SK-N-SH treated with all-trans-retinoic acid at 6 μM for 48 hours (cell line): ENCODE measurements at regions not wholly inside any gene's neighbourhood (a gene's known extent, or its start where the extent isn't known, plus 50 kb on each side); places are given as distances from the start of the nearest gene placed in this dataset.

Source experiments
- ATAC-seq: fragments of 200-7000 bp; cut with Tn5 transposase; 3 replicates; pipeline ENCODE4 v1.9.1; 2020; ENCODE audit warnings: mild to moderate bottlenecking, moderate library complexity
- ARNTL ChIP-seq: fragments of 450-650 bp; formaldehyde crosslinking; IDR thresholded peaks from 2 replicates; pipeline ENCODE4 v1.5.0; 2020; ENCODE audit warnings: low read depth, mild to moderate bottlenecking, moderate library complexity, borderline replicate concordance
- BACH2 ChIP-seq: fragments of 250-450 bp; sonication (Bioruptor Pico); IDR thresholded peaks from 2 replicates; pipeline ENCODE4 v1.9.0; 2021; ENCODE audit warnings: mild to moderate bottlenecking, borderline replicate concordance
- CSDC2 ChIP-seq: fragments of 250-450 bp; sonication (Bioruptor Pico); IDR thresholded peaks from 2 replicates; pipeline ENCODE4 v1.5.0; 2020; ENCODE audit warnings: mild to moderate bottlenecking, moderate library complexity
- ESRRG ChIP-seq: fragments of 250-450 bp; sonication (Bioruptor Pico); IDR thresholded peaks from 2 replicates; pipeline ENCODE4 v1.6.1; 2021; ENCODE audit warnings: mild to moderate bottlenecking
- OSR1 ChIP-seq: fragments of 250-450 bp; sonication (Bioruptor Pico); IDR thresholded peaks from 2 replicates; pipeline ENCODE4 v1.8.0; 2022; ENCODE audit warnings: moderate library complexity, mild to moderate bottlenecking, inconsistent platforms
- PPARA ChIP-seq: fragments of 250-450 bp; sonication (Bioruptor Pico); IDR thresholded peaks from 2 replicates; pipeline ENCODE4 v1.5.0; 2020; ENCODE audit warnings: mild to moderate bottlenecking, borderline replicate concordance
- RARB ChIP-seq: fragments of 250-450 bp; sonication (Bioruptor Pico); IDR thresholded peaks from 2 replicates; pipeline ENCODE4 v1.8.0; 2021; ENCODE audit warnings: mild to moderate bottlenecking, moderate library complexity
- SNAI2 ChIP-seq: fragments of 250-450 bp; sonication (Bioruptor Pico); IDR thresholded peaks from 2 replicates; pipeline ENCODE4 v1.5.0; 2020; ENCODE audit warnings: mild to moderate bottlenecking, moderate library complexity
- TCF4 ChIP-seq: fragments of 250-450 bp; sonication (Bioruptor Pico); IDR thresholded peaks from 2 replicates; pipeline ENCODE4 v1.8.0; 2021; ENCODE audit warnings: mild to moderate bottlenecking, moderate library complexity, borderline replicate concordance
- TOX ChIP-seq: fragments of 250-450 bp; sonication (Bioruptor Pico); IDR thresholded peaks from 2 replicates; pipeline ENCODE4 v1.8.0; 2021; ENCODE audit warnings: mild to moderate bottlenecking, moderate library complexity, borderline replicate concordance
- ZC3H10 ChIP-seq: fragments of 250-450 bp; sonication (Bioruptor Pico); IDR thresholded peaks from 2 replicates; pipeline ENCODE4 v1.5.1; 2021; ENCODE audit warnings: mild to moderate bottlenecking, moderate library complexity
- ZFP3 ChIP-seq: fragments of 250-450 bp; sonication (Bioruptor Pico); IDR thresholded peaks from 2 replicates; pipeline ENCODE4 v1.5.0; 2020; ENCODE audit warnings: mild to moderate bottlenecking, moderate library complexity
- ZFP30 ChIP-seq: fragments of 450-650 bp; formaldehyde crosslinking; IDR thresholded peaks from 2 replicates; pipeline ENCODE4 v1.5.0; 2022; ENCODE audit warnings: mild to moderate bottlenecking, moderate library complexity
- ZNF565 ChIP-seq: fragments of 450-650 bp; formaldehyde crosslinking; conservative IDR thresholded peaks from 2 replicates; pipeline ENCODE4 v1.5.0; 2020; ENCODE audit warnings: low read depth, mild to moderate bottlenecking, moderate library complexity
- ZNF8 ChIP-seq: fragments of 450-650 bp; formaldehyde crosslinking; IDR thresholded peaks from 2 replicates; pipeline ENCODE4 v1.5.0; 2020; ENCODE audit warnings: mild to moderate bottlenecking, moderate library complexity
- TF ChIP-seq, protein P1 (sequence below): fragments of 250-450 bp; sonication (Bioruptor Pico); IDR thresholded peaks from 2 replicates; pipeline ENCODE4 v1.5.1; 2020; ENCODE audit warnings: low read depth, mild to moderate bottlenecking, moderate library complexity
- TF ChIP-seq, protein P2 (sequence below): fragments of 250-450 bp; sonication (Bioruptor Pico); IDR thresholded peaks from 2 replicates; pipeline ENCODE4 v1.8.0; 2021; ENCODE audit warnings: low read depth, mild to moderate bottlenecking, moderate library complexity, borderline replicate concordance
- TF ChIP-seq, protein P3 (sequence below): fragments of 250-450 bp; sonication (Bioruptor Pico); IDR thresholded peaks from 2 replicates; pipeline ENCODE4 v1.8.0; 2020; ENCODE audit warnings: mild to moderate bottlenecking, moderate library complexity, borderline replicate concordance
- TF ChIP-seq, protein P4 (sequence below): fragments of 250-450 bp; sonication (Bioruptor Pico); IDR thresholded peaks from 2 replicates; pipeline ENCODE4 v1.5.0; 2020; ENCODE audit warnings: mild to moderate bottlenecking, moderate library complexity

DNA sequence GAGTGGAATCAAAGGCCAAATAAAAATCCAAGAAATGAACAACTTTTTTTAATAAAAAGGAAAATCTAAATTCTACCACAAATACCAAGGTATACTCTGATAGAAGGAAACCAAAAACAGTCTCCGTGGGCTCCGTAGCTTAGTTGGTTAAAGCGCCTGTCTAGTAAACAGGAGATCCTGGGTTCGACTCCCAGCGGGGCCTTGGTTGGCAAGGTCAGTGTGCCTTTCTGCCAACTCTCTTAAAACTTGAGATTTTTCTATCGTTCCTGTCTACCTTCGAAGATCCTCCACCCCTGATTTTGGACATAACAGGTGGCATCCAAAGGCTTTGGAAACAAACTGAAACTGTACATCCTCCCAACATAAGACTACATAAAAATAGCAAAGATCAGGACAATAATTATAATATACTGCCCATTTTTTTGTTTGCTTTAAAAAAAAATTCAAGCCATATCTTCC is 197.9 kb downstream of the TRIM27 start:
- ATAC-seq = no peak
- no peak for TF ChIP-seq CSDC2 (CRISPR knock-in tag)
- TF ChIP-seq, protein P1, sequence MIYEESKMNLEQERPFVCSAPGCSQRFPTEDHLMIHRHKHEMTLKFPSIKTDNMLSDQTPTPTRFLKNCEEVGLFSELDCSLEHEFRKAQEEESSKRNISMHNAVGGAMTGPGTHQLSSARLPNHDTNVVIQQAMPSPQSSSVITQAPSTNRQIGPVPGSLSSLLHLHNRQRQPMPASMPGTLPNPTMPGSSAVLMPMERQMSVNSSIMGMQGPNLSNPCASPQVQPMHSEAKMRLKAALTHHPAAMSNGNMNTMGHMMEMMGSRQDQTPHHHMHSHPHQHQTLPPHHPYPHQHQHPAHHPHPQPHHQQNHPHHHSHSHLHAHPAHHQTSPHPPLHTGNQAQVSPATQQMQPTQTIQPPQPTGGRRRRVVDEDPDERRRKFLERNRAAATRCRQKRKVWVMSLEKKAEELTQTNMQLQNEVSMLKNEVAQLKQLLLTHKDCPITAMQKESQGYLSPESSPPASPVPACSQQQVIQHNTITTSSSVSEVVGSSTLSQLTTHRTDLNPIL (CRISPR knock-in tag) = no peak
- TF ChIP-seq ARNTL (CRISPR knock-in tag) = no peak

DNA sequence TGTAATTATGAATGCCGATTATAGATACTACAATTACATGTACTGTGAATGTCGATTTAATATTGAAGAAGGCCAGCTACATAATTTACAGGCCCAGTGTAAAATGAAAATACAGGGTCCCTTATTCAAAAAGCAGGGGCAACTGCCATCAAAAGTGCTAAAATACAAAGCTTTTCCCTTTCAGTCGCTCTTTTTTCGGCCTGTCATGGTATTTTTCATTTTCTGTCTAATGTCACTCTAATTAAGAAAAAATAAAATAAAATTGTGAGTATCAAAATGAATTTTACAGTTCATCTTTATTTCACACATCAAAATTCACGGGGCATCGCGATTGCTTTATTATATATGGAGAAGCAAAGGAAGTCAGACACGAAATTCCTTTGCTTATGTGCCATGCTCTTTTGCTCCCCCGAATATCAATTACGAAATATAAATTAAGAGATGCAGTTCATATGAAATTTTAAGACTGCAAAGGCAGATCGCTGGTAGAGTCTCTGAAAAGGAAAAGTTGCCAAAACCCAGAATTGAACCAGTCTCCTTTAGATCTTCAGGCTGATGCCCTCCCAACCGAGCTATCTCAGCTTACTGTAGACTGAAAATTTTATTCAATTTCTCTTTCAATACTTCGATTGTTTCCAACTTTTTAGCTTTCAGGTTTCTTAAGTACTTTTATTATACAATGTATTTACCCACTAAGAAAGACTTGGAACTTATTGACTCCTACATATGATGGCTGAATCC is 197.0 kb downstream of the TRIM27 start:
- ATAC-seq = no peak
- TF ChIP-seq CSDC2 (CRISPR knock-in tag) = no peak

DNA sequence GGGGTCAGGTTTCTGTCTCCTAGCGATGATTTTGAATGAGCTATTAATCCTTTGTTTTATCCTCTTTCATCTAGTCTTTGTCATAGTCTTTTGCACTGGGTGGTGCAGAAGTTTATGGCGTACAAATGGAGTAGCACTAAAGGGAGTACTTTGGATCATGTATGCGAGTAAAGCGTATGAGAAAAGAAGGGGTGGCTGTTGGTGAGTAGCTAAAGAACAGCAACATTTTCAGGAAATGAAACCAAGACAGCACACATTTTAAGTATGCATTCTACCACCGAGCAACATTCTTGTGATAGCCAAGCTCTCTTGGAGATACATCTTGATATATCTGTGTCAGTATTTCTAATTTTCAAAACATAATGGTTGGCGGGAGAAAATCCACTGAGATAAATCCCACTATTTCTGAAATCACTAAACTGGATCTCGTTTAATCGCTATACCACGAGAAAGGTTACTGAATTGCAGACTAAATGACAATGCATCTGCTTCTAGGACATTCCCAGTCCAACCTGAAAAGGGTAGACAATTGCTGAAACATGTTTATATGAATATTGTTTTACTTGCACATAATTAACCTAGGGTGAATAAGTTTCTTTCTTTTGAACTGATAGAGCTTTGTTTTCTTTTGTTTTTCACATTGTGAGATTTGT is 196.1 kb downstream of the TRIM27 start:
- no peak for ATAC-seq
- no peak for TF ChIP-seq ZC3H10 (CRISPR knock-in tag)
- TF ChIP-seq, protein P2, sequence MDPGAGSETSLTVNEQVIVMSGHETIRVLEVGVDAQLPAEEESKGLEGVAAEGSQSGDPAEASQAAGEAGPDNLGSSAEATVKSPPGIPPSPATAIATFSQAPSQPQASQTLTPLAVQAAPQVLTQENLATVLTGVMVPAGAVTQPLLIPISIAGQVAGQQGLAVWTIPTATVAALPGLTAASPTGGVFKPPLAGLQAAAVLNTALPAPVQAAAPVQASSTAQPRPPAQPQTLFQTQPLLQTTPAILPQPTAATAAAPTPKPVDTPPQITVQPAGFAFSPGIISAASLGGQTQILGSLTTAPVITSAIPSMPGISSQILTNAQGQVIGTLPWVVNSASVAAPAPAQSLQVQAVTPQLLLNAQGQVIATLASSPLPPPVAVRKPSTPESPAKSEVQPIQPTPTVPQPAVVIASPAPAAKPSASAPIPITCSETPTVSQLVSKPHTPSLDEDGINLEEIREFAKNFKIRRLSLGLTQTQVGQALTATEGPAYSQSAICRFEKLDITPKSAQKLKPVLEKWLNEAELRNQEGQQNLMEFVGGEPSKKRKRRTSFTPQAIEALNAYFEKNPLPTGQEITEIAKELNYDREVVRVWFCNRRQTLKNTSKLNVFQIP = no peak
- no peak for TF ChIP-seq TOX
- TF ChIP-seq ESRRG (CRISPR knock-in tag) = no peak
- TF ChIP-seq, protein P3, sequence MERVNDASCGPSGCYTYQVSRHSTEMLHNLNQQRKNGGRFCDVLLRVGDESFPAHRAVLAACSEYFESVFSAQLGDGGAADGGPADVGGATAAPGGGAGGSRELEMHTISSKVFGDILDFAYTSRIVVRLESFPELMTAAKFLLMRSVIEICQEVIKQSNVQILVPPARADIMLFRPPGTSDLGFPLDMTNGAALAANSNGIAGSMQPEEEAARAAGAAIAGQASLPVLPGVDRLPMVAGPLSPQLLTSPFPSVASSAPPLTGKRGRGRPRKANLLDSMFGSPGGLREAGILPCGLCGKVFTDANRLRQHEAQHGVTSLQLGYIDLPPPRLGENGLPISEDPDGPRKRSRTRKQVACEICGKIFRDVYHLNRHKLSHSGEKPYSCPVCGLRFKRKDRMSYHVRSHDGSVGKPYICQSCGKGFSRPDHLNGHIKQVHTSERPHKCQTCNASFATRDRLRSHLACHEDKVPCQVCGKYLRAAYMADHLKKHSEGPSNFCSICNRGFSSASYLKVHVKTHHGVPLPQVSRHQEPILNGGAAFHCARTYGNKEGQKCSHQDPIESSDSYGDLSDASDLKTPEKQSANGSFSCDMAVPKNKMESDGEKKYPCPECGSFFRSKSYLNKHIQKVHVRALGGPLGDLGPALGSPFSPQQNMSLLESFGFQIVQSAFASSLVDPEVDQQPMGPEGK (CRISPR knock-in tag) = no peak
- TF ChIP-seq, protein P1 (CRISPR knock-in tag) = no peak
- TF ChIP-seq ZNF565 = no peak
- TF ChIP-seq SNAI2 (CRISPR knock-in tag) = no peak
- no peak for TF ChIP-seq RARB (CRISPR knock-in tag)
- no peak for TF ChIP-seq TCF4 (CRISPR knock-in tag)
- TF ChIP-seq ZNF8 (CRISPR knock-in tag) = no peak
- no peak for TF ChIP-seq ZFP30
- TF ChIP-seq ZFP3 (CRISPR knock-in tag) = no peak
- TF ChIP-seq PPARA = no peak
- no peak for TF ChIP-seq OSR1 (CRISPR knock-in tag)
- no peak for TF ChIP-seq CSDC2 (CRISPR knock-in tag)
- TF ChIP-seq, protein P4, sequence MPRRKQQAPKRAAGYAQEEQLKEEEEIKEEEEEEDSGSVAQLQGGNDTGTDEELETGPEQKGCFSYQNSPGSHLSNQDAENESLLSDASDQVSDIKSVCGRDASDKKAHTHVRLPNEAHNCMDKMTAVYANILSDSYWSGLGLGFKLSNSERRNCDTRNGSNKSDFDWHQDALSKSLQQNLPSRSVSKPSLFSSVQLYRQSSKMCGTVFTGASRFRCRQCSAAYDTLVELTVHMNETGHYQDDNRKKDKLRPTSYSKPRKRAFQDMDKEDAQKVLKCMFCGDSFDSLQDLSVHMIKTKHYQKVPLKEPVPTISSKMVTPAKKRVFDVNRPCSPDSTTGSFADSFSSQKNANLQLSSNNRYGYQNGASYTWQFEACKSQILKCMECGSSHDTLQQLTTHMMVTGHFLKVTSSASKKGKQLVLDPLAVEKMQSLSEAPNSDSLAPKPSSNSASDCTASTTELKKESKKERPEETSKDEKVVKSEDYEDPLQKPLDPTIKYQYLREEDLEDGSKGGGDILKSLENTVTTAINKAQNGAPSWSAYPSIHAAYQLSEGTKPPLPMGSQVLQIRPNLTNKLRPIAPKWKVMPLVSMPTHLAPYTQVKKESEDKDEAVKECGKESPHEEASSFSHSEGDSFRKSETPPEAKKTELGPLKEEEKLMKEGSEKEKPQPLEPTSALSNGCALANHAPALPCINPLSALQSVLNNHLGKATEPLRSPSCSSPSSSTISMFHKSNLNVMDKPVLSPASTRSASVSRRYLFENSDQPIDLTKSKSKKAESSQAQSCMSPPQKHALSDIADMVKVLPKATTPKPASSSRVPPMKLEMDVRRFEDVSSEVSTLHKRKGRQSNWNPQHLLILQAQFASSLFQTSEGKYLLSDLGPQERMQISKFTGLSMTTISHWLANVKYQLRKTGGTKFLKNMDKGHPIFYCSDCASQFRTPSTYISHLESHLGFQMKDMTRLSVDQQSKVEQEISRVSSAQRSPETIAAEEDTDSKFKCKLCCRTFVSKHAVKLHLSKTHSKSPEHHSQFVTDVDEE (CRISPR knock-in tag) = no peak
- TF ChIP-seq BACH2 (CRISPR knock-in tag) = no peak
- TF ChIP-seq, all 23 proteins: peak for 0
